Naive thymus-derived CD4-positive, alpha-beta T cell (primary cell): ENCODE measurements at regions not wholly inside any gene's neighbourhood (a gene's known extent, or its start where the extent isn't known, plus 50 kb on each side); places are given as distances from the start of the nearest gene placed in this dataset.

Experiments
- ATAC-seq: fragments of 150-1000 bp; cut with Tn5 transposase; 2 replicates; pipeline ENCODE4 v1.10.0; 2021; ENCODE audit warnings: mild to moderate bottlenecking, moderate library complexity
- CTCF ChIA-PET: fragments of 350-600 bp; sonication (Branson Sonifier 250); formaldehyde crosslinking; loops from one replicate; lab custom pipeline; 2021; ENCODE audit warnings: antibody characterized with exemption; lab: Charles Lee
- POLR2A ChIA-PET: fragments of 350-600 bp; sonication (Branson Sonifier 250); formaldehyde crosslinking; loops from one replicate; lab custom pipeline; 2021; ENCODE audit warnings: antibody characterized with exemption, inconsistent platforms; lab: Charles Lee
- DNase-seq, 9 donors: peaks; one replicate each; pipeline versions ENCODE4 v3.0.0 to v3.0.0-alpha.2; 2020 to 2022; ENCODE audit warnings: mixed read lengths in 1 of 9
- H3K27ac ChIP-seq: one replicate; pipeline ENCODE4 v1.7.0; 2013; ENCODE audit warnings: mild to moderate bottlenecking, low read depth, low read length, moderate library complexity
- H3K27me3 ChIP-seq, 2 donors: one replicate each; pipeline ENCODE4 v1.7.0; 2013; ENCODE audit warnings: low read length in 2 of 2, mild to moderate bottlenecking in 2 of 2, moderate library complexity in 2 of 2; ENCODE audit not compliant: control insufficient read depth in 2 of 2, insufficient read depth in 2 of 2
- H3K36me3 ChIP-seq, 3 experiments: 1 replicate in 2 of 3; 2 replicates in 1 of 3; pipeline ENCODE4 v1.7.0; 2013; ENCODE audit warnings: low read length in 3 of 3, mild to moderate bottlenecking in 3 of 3, moderate library complexity in 1 of 3; ENCODE audit not compliant: insufficient read depth in 3 of 3, control insufficient read depth in 2 of 3
- H3K4me1 ChIP-seq, 2 donors: one replicate each; pipeline ENCODE4 v1.7.0; 2013; ENCODE audit warnings: low read length in 2 of 2, mild to moderate bottlenecking in 2 of 2, moderate library complexity in 1 of 2; ENCODE audit not compliant: control insufficient read depth in 2 of 2, insufficient read depth in 2 of 2
- H3K4me3 ChIP-seq: 2 replicates; pipeline ENCODE4 v1.7.0; 2013; ENCODE audit warnings: mild to moderate bottlenecking, low read length
- H3K9me3 ChIP-seq, 3 experiments: 1 replicate in 2 of 3; 2 replicates in 1 of 3; pipeline ENCODE4 v1.7.0; 2013; ENCODE audit warnings: low read length in 3 of 3; ENCODE audit not compliant: control insufficient read depth in 2 of 3
- H3K27ac Mint-ChIP-seq, 9 donors: one replicate each; pipeline ENCODE4 v1.8.0; 2020 to 2022; ENCODE audit warnings: mixed read lengths in 9 of 9, mild to moderate bottlenecking in 8 of 9, moderate library complexity in 5 of 9, inconsistent platforms in 2 of 9
- H3K27me3 Mint-ChIP-seq, 5 donors: one replicate each; pipeline ENCODE4 v1.8.0; 2021 to 2022; ENCODE audit warnings: mixed read lengths in 5 of 5, mild to moderate bottlenecking in 1 of 5
- H3K36me3 Mint-ChIP-seq, 5 donors: one replicate each; pipeline ENCODE4 v1.8.0; 2020 to 2022; ENCODE audit warnings: mixed read lengths in 5 of 5, mild to moderate bottlenecking in 3 of 5, inconsistent platforms in 1 of 5
- H3K4me1 Mint-ChIP-seq, 7 donors: one replicate each; pipeline ENCODE4 v1.8.0; 2020 to 2022; ENCODE audit warnings: mixed read lengths in 7 of 7, mild to moderate bottlenecking in 3 of 7, inconsistent platforms in 1 of 7
- H3K4me3 Mint-ChIP-seq, 10 donors: one replicate each; pipeline ENCODE4 v1.8.0; 2020 to 2022; ENCODE audit warnings: mild to moderate bottlenecking in 10 of 10, mixed read lengths in 10 of 10, moderate library complexity in 6 of 10, inconsistent platforms in 2 of 10
- H3K9me3 Mint-ChIP-seq, 11 donors: one replicate each; pipeline ENCODE4 v1.8.0; 2020 to 2022; ENCODE audit warnings: mixed read lengths in 11 of 11, mild to moderate bottlenecking in 4 of 11, inconsistent platforms in 1 of 11, moderate library complexity in 1 of 11
- intact Hi-C, 2 donors: fragments of 100-400 bp; cut with micrococcal nuclease; formaldehyde crosslinking; loops; one replicate each; pipeline ENCODE4 v1.15.1; 2023

GRCh38 chr12:94047781-94048567 is 100.4 kb upstream of the PLXNC1 start:
- Histone ChIP-seq H3K9me3 (no peaks in the 10 kb centered on the region), H3K36me3 (no peaks in the 10 kb centered on the region), H3K27ac (no peak overlapping the region), H3K27me3 (no peaks in the 10 kb centered on the region), H3K4me3 (no peak overlapping the region), H3K4me1 (peaks cover 0 to 7% of the 10 kb centered on the region in 2 donors)
- no peak for ATAC-seq
- H3K9me3 Mint-ChIP-seq = peaks cover 0 to 11% (median 3%) of the 10 kb centered on the region in 11 donors
- intact Hi-C loops = no loop called here
- ChIA-PET CTCF (interaction anchor here (1.5 kb wide), 1 partner anchor 23 kb away, joined by 5 read pairs; no protein-coding TSS in a partner anchor), POLR2A (interaction anchor here (0.6 kb wide), 1 partner anchor 25 kb away, joined by 3 read pairs; no protein-coding TSS in a partner anchor)
- DNase-seq = peak in 1 of 9 donors; percentile 23
- H3K27ac Mint-ChIP-seq = peak overlapping the region in 7 of 9 donors; percentile 20 to 87 (median 38)
- H3K36me3 Mint-ChIP-seq = peaks cover 0 to 2% (median 0%) of the 10 kb centered on the region in 5 donors
- peak overlapping the region in 5 of 10 donors; percentile 17 to 48 (median 24) for H3K4me3 Mint-ChIP-seq
- H3K4me1 Mint-ChIP-seq = peaks cover 2 to 34% (median 28%) of the 10 kb centered on the region in 7 donors
- peaks cover 0 to 2% (median 0%) of the 10 kb centered on the region in 5 donors for H3K27me3 Mint-ChIP-seq

- ATAC-seq (no peak), DNase-seq (no peak)
- Histone ChIP-seq H3K27me3 (no peaks in the 10 kb centered on the region), H3K9me3 (no peaks in the 10 kb centered on the region), H3K27ac (no peak overlapping the region), H3K4me3 (no peak overlapping the region), H3K4me1 (peaks cover 0 to 7% of the 10 kb centered on the region in 2 donors), H3K36me3 (no peaks in the 10 kb centered on the region)
- H3K27ac Mint-ChIP-seq = peak overlapping the region in 4 of 9 donors; percentile 23 to 78 (median 69)
- ChIA-PET POLR2A (interaction anchor here (0.6 kb wide), 1 partner anchor 26 kb away, joined by 3 read pairs; no protein-coding TSS in a partner anchor), CTCF (interaction anchor here (1.5 kb wide), 1 partner anchor 23 kb away, joined by 5 read pairs; no protein-coding TSS in a partner anchor)
- peaks cover 2 to 34% (median 28%) of the 10 kb centered on the region in 7 donors for H3K4me1 Mint-ChIP-seq
- intact Hi-C loops = no loop called here
- H3K27me3 Mint-ChIP-seq = peaks cover 0 to 2% (median 0%) of the 10 kb centered on the region in 5 donors
- H3K36me3 Mint-ChIP-seq = peaks cover 0 to 2% (median 0%) of the 10 kb centered on the region in 5 donors
- H3K4me3 Mint-ChIP-seq = peak overlapping the region in 5 of 10 donors; percentile 22 to 65 (median 41)
- H3K9me3 Mint-ChIP-seq = peaks cover 0 to 11% (median 5%) of the 10 kb centered on the region in 11 donors
Observed at GRCh38 chr12:94048757-94049156, 99.6 kb upstream of the PLXNC1 start.

GRCh38 chr12:94049718-94050117 is 98.7 kb upstream of the PLXNC1 start:
- H3K27me3 ChIP-seq = no peaks in the 10 kb centered on the region
- H3K27ac Mint-ChIP-seq = no peak overlapping the region
- H3K4me3 ChIP-seq = no peak overlapping the region
- ChIA-PET POLR2A (no interaction called here), CTCF (no interaction called here)
- H3K36me3 ChIP-seq = no peaks in the 10 kb centered on the region
- ATAC-seq (no peak), DNase-seq (no peak)
- H3K4me1 ChIP-seq = peaks cover 0 to 7% of the 10 kb centered on the region in 2 donors
- peaks cover 0 to 6% (median 0%) of the 10 kb centered on the region in 3 experiments for H3K9me3 ChIP-seq
- H3K4me1 Mint-ChIP-seq = peaks cover 2 to 34% (median 28%) of the 10 kb centered on the region in 7 donors
- H3K27ac ChIP-seq = no peak overlapping the region
- H3K4me3 Mint-ChIP-seq = peak overlapping the region in 1 of 10 donors; percentile 70
- intact Hi-C loops = no loop called here
- peaks cover 0 to 2% (median 0%) of the 10 kb centered on the region in 5 donors for H3K36me3 Mint-ChIP-seq
- H3K9me3 Mint-ChIP-seq = peaks cover 0 to 18% (median 6%) of the 10 kb centered on the region in 11 donors
- H3K27me3 Mint-ChIP-seq = peaks cover 0 to 2% (median 0%) of the 10 kb centered on the region in 5 donors

GRCh38 chr12:94053676-94054075 is 94.7 kb upstream of the PLXNC1 start:
- no peak overlapping the region for H3K27ac Mint-ChIP-seq
- POLR2A ChIA-PET = no interaction called here
- H3K36me3 Mint-ChIP-seq = peaks cover 0 to 2% (median 0%) of the 10 kb centered on the region in 5 donors
- H3K4me1 Mint-ChIP-seq = peaks cover under 1 to 11% (median 6%) of the 10 kb centered on the region in 7 donors
- CTCF ChIA-PET = interaction anchor here (0.6 kb wide), 1 partner anchor 71 kb away, joined by 3 read pairs; no protein-coding TSS in a partner anchor
- Histone ChIP-seq H3K27ac (no peak overlapping the region), H3K4me3 (no peak overlapping the region), H3K4me1 (no peaks in the 10 kb centered on the region), H3K9me3 (peaks cover 0 to 7% (median 0%) of the 10 kb centered on the region in 3 experiments), H3K36me3 (no peaks in the 10 kb centered on the region), H3K27me3 (no peaks in the 10 kb centered on the region)
- no peak overlapping the region for H3K4me3 Mint-ChIP-seq
- H3K9me3 Mint-ChIP-seq = peaks cover 0 to 23% (median 7%) of the 10 kb centered on the region in 11 donors
- ATAC-seq = no peak
- DNase-seq = no peak
- peaks cover 0 to 2% (median 0%) of the 10 kb centered on the region in 5 donors for H3K27me3 Mint-ChIP-seq
- intact Hi-C loops = no loop called here

GRCh38 chr12:94055528-94055927 is 92.8 kb upstream of the PLXNC1 start:
- no peak overlapping the region for H3K4me3 ChIP-seq
- intact Hi-C loops = no loop called here
- Mint-ChIP-seq H3K4me3 (no peak overlapping the region), H3K4me1 (peaks cover 0 to 13% (median 0%) of the 10 kb centered on the region in 7 donors), H3K27me3 (peaks cover 0 to 4% (median 0%) of the 10 kb centered on the region in 5 donors), H3K9me3 (peaks cover 0 to 23% (median 4%) of the 10 kb centered on the region in 11 donors), H3K36me3 (no peaks in the 10 kb centered on the region), H3K27ac (no peak overlapping the region)
- peaks cover 0 to 7% (median 0%) of the 10 kb centered on the region in 3 experiments for H3K9me3 ChIP-seq
- H3K4me1 ChIP-seq = no peaks in the 10 kb centered on the region
- no peak overlapping the region for H3K27ac ChIP-seq
- ChIA-PET POLR2A (interaction anchor here (0.8 kb wide), 1 partner anchor 13 kb away, joined by 4 read pairs; no protein-coding TSS in a partner anchor), CTCF (interaction anchor here (1.5 kb wide), 1 partner anchor 47 kb away, joined by 5 read pairs; no protein-coding TSS in a partner anchor)
- no peak for ATAC-seq
- DNase-seq = no peak
- H3K36me3 ChIP-seq = no peaks in the 10 kb centered on the region
- H3K27me3 ChIP-seq = no peaks in the 10 kb centered on the region

GRCh38 chr12:94056419-94057158 is 91.8 kb upstream of the PLXNC1 start:
- ChIA-PET POLR2A (no interaction called here), CTCF (interaction anchor here (1.5 kb wide), 1 partner anchor 46 kb away, joined by 5 read pairs; no protein-coding TSS in a partner anchor)
- H3K4me1 ChIP-seq = no peaks in the 10 kb centered on the region
- H3K36me3 ChIP-seq = no peaks in the 10 kb centered on the region
- Mint-ChIP-seq H3K27me3 (peaks cover 0 to 4% (median 0%) of the 10 kb centered on the region in 5 donors), H3K4me1 (peaks cover 0 to 13% (median 0%) of the 10 kb centered on the region in 7 donors), H3K9me3 (peaks cover 0 to 23% (median 2%) of the 10 kb centered on the region in 11 donors), H3K27ac (no peak overlapping the region), H3K36me3 (no peaks in the 10 kb centered on the region), H3K4me3 (no peak overlapping the region)
- no peak overlapping the region for H3K27ac ChIP-seq
- intact Hi-C loops = no loop called here
- ATAC-seq = no peak
- H3K9me3 ChIP-seq = peaks cover 0 to 7% (median 0%) of the 10 kb centered on the region in 3 experiments
- no peak for DNase-seq
- H3K27me3 ChIP-seq = no peaks in the 10 kb centered on the region
- H3K4me3 ChIP-seq = no peak overlapping the region
